HCT116 (cell line): ENCODE measurements at regions not wholly inside any gene's neighbourhood (a gene's known extent, or its start where the extent isn't known, plus 50 kb on each side); places are given as distances from the start of the nearest gene placed in this dataset.

ENCODE experiments used
- ATAC-seq: fragments of 200-7000 bp; cut with Tn5 transposase; 2 replicates; pipeline ENCODE4 v1.9.1; 2020; ENCODE audit warnings: mild to moderate bottlenecking, moderate library complexity
- BruUV-seq: library from RNA; stranded (reverse); fragments of 400-500 nt; replicated peaks from 2 replicates; lab custom pipeline; 2021; lab: Mats Ljungman, UMichigan
- CTCF ChIA-PET: fragments of 300-600 bp; sonication (Branson Sonifier 250); formaldehyde crosslinking; loops from one replicate; lab custom pipeline; 2021; ENCODE audit warnings: antibody characterized with exemption; lab: Charles Lee
- POLR2A ChIA-PET: fragments of 300-600, 350-600 bp; sonication (Branson Sonifier 250); formaldehyde crosslinking; loops from one replicate; lab custom pipeline; 2021; ENCODE audit warnings: antibody characterized with exemption; lab: Charles Lee
- RAD21 ChIA-PET, 2 experiments: fragments of 300-600 bp; sonication (Branson Sonifier 250); formaldehyde crosslinking; loops; one replicate each; lab custom pipeline; 2023; ENCODE audit warnings: low total read pairs in 2 of 2; ENCODE audit not compliant: uncharacterized antibody in 2 of 2, unreplicated experiment in 2 of 2, low non-redundant PET in 1 of 2; lab: Charles Lee
- DNase-seq: peaks from one replicate; pipeline ENCODE4 v3.0.0-alpha.2; 2010; ENCODE audit warnings: low read depth, low spot score
- H2AFZ ChIP-seq: fragments of 200-600 bp; shearing (Covaris generic), sonication (generic); 2 replicates; pipeline ENCODE4 v1.6.1; 2017; ENCODE audit warnings: low read depth, mixed run types, mixed read lengths, antibody characterized with exemption, low read length; ENCODE audit not compliant: poor library complexity, severe bottlenecking
- H3K27ac ChIP-seq: 2 replicates; pipeline ENCODE4 v1.5.1; 2012; ENCODE audit warnings: low read depth, low read length
- H3K27me3 ChIP-seq: fragments of 200-600 bp; sonication (generic); 2 replicates; pipeline ENCODE4 v1.6.1; 2016; ENCODE audit warnings: mixed run types, low read length, mixed read lengths; ENCODE audit not compliant: insufficient read depth
- H3K36me3 ChIP-seq, 2 experiments: fragments of 200-500 bp in 1 of 2; fragments of 200-600 bp in 1 of 2; sonication (Bioruptor generic) in 1 of 2; sonication (generic) in 1 of 2; 2 replicates each; pipeline versions ENCODE4 v1.5.1 to v1.6.1; 2014 to 2016; ENCODE audit warnings: low read length in 2 of 2, inconsistent platforms in 1 of 2, mixed read lengths in 1 of 2, mixed run types in 1 of 2; ENCODE audit not compliant: insufficient read depth in 2 of 2, control insufficient read depth in 1 of 2
- H3K4me1 ChIP-seq, 2 experiments: fragments of 200-600 bp in 1 of 2; sonication (generic) in 1 of 2; 2 replicates each; pipeline versions ENCODE4 v1.5.1 to v1.6.1; 2012 to 2017; ENCODE audit warnings: low read length in 2 of 2, inconsistent platforms in 1 of 2, mild to moderate bottlenecking in 1 of 2, mixed read lengths in 1 of 2, mixed run types in 1 of 2, moderate library complexity in 1 of 2; ENCODE audit not compliant: insufficient read depth in 2 of 2, control insufficient read depth in 1 of 2
- H3K4me2 ChIP-seq: fragments of 200-600 bp; sonication (generic); 2 replicates; pipeline ENCODE4 v1.6.1; 2017; ENCODE audit warnings: mixed run types, low read length, mixed read lengths
- H3K4me3 ChIP-seq, 2 experiments: fragments of 200-600 bp in 1 of 2; sonication (generic) in 1 of 2; replicated peaks in 1 of 2; 2 replicates each; pipeline ENCODE4 v1.5.1; 2011 to 2016; ENCODE audit warnings: low read length in 2 of 2, control low read depth in 1 of 2, low read depth in 1 of 2, mild to moderate bottlenecking in 1 of 2, mixed read lengths in 1 of 2, mixed run types in 1 of 2
- H3K79me2 ChIP-seq: fragments of 200-600 bp; sonication (generic); 2 replicates; pipeline ENCODE4 v1.6.1; 2017; ENCODE audit warnings: mild to moderate bottlenecking, mixed run types, low read length, moderate library complexity, mixed read lengths; ENCODE audit not compliant: insufficient read depth
- H3K9ac ChIP-seq: fragments of 200-600 bp; sonication (generic); 2 replicates; pipeline ENCODE4 v1.6.1; 2016; ENCODE audit warnings: low read length, mixed read lengths
- H3K9me2 ChIP-seq: fragments of 200-600 bp; sonication (generic), shearing (Covaris generic); 2 replicates; pipeline ENCODE4 v1.6.1; 2017; ENCODE audit warnings: mixed run types, mild to moderate bottlenecking, moderate library complexity; ENCODE audit not compliant: insufficient read depth
- H3K9me3 ChIP-seq, 2 experiments: fragments of 200-500 bp in 1 of 2; fragments of 200-600 bp in 1 of 2; sonication (Bioruptor generic) in 1 of 2; sonication (generic) in 1 of 2; 2 replicates each; pipeline ENCODE4 v1.6.1; 2014 to 2017; ENCODE audit warnings: low read length in 2 of 2, mixed read lengths in 2 of 2, inconsistent platforms in 1 of 2, low read depth in 1 of 2, mild to moderate bottlenecking in 1 of 2, mixed run types in 1 of 2, moderate library complexity in 1 of 2; ENCODE audit not compliant: control insufficient read depth in 1 of 2, insufficient read depth in 1 of 2
- H4K20me1 ChIP-seq: fragments of 200-600 bp; sonication (generic), shearing (Covaris generic); 2 replicates; pipeline ENCODE4 v1.6.1; 2017; ENCODE audit warnings: mixed run types, mild to moderate bottlenecking, moderate library complexity; ENCODE audit not compliant: insufficient read depth
- ATF3 ChIP-seq: IDR thresholded peaks from 2 replicates; pipeline ENCODE4 v1.6.1; 2012
- CEBPB ChIP-seq: IDR thresholded peaks from 2 replicates; pipeline ENCODE4 v1.6.1; 2012; ENCODE audit warnings: low read depth
- CTCF ChIP-seq, 3 experiments: fragments of 200-600 bp in 1 of 3; sonication (generic) in 1 of 3; IDR thresholded peaks in 2 of 3; conservative IDR thresholded peaks in 1 of 3; 2 replicates each; pipeline ENCODE4 v1.5.1; 2012 to 2017; ENCODE audit warnings: low read depth in 2 of 3, low read length in 2 of 3, antibody characterized with exemption in 1 of 3, borderline replicate concordance in 1 of 3, control low read depth in 1 of 3, mild to moderate bottlenecking in 1 of 3, mixed read lengths in 1 of 3, mixed run types in 1 of 3, moderate library complexity in 1 of 3; ENCODE audit not compliant: insufficient read depth in 1 of 3
- EGR1 ChIP-seq: IDR thresholded peaks from 2 replicates; pipeline ENCODE4 v1.6.1; 2012; ENCODE audit warnings: low read depth
- ELF1 ChIP-seq: IDR thresholded peaks from 2 replicates; pipeline ENCODE4 v1.6.1; 2012; ENCODE audit warnings: low read depth, borderline replicate concordance
- EZH2phosphoT487 ChIP-seq: fragments of 200-600 bp; IDR thresholded peaks from 2 replicates; pipeline ENCODE4 v1.6.1; 2018; ENCODE audit warnings: antibody characterized with exemption, borderline replicate concordance
- FOSL1 ChIP-seq: IDR thresholded peaks from 2 replicates; pipeline ENCODE4 v1.6.1; 2012; ENCODE audit warnings: low read depth
- JUND ChIP-seq: IDR thresholded peaks from 2 replicates; pipeline ENCODE4 v1.6.1; 2012
- POLR2A ChIP-seq: IDR thresholded peaks from 2 replicates; pipeline ENCODE4 v1.7.0; 2011; ENCODE audit warnings: borderline replicate concordance; ENCODE audit not compliant: insufficient read depth, insufficient read length; ENCODE audit errors: extremely low read depth
- RAD21 ChIP-seq: IDR thresholded peaks from 2 replicates; pipeline ENCODE4 v1.6.1; 2012; ENCODE audit warnings: low read depth, mild to moderate bottlenecking
- SP1 ChIP-seq: IDR thresholded peaks from 2 replicates; pipeline ENCODE4 v1.6.1; 2012; ENCODE audit warnings: low read depth
- SRF ChIP-seq: IDR thresholded peaks from 2 replicates; pipeline ENCODE4 v1.6.1; 2012; ENCODE audit warnings: low read depth
- TCF7L2 ChIP-seq: IDR thresholded peaks from 2 replicates; pipeline ENCODE4 v1.7.0; 2011; ENCODE audit warnings: borderline replicate concordance, inconsistent platforms; ENCODE audit not compliant: insufficient read depth, insufficient read length; ENCODE audit errors: extremely low read depth
- ZFX ChIP-seq: fragments of 450-650 bp; IDR thresholded peaks from 2 replicates; pipeline ENCODE4 v1.6.1; 2017
- ZNF274 ChIP-seq: fragments of 200-500 bp; sonication (Bioruptor generic); IDR thresholded peaks from 2 replicates; pipeline ENCODE4 v1.6.1; 2014; ENCODE audit warnings: mild to moderate bottlenecking, low read depth, low read length, inconsistent platforms
- intact Hi-C: fragments of 100-400 bp; cut with micrococcal nuclease; formaldehyde crosslinking; loops from 2 replicates; pipeline ENCODE4 v1.10.0; 2022

- no peak for TF ChIP-seq ZFX
- no peak for TF ChIP-seq CTCF (IDR thresholded peaks at IDR 0.05 in 2 of 3, conservative IDR thresholded peaks at IDR 0.05 in 1 of 3; ENCODE audit: borderline replicate concordance in 1 of 3, insufficient read depth in 1 of 3, low read depth in 2 of 3, low read length in 2 of 3)
- no peak for TF ChIP-seq ATF3
- no peak for TF ChIP-seq SRF
- no peak for TF ChIP-seq FOSL1
- no peak for TF ChIP-seq JUND
- TF ChIP-seq ZNF274, result no peak
- TF ChIP-seq SP1, result no peak
- no peak for TF ChIP-seq TCF7L2
- TF ChIP-seq ELF1, result no peak
- no peak for TF ChIP-seq CEBPB
- TF ChIP-seq EGR1, result no peak
- TF ChIP-seq RAD21, result no peak
- no peak for TF ChIP-seq EZH2phosphoT487
- no peak for TF ChIP-seq POLR2A
- TF ChIP-seq, all 23 proteins: peak for 0
- no peak for DNase-seq
- RAD21 ChIA-PET, result no interaction called here
- H3K36me3 ChIP-seq, result no peaks in the 10 kb centered on the region
- H3K79me2 ChIP-seq, result no peaks in the 10 kb centered on the region
- POLR2A ChIA-PET, result no interaction called here
- H3K9me2 ChIP-seq, result no peaks in the 10 kb centered on the region
- no peaks in the 10 kb centered on the region for H3K27me3 ChIP-seq
- BruUV-seq, result no TSS peak
- no peak overlapping the region for H3K4me3 ChIP-seq
- no peak overlapping the region for H3K27ac ChIP-seq
- no peak overlapping the region for H3K9ac ChIP-seq
- H2AFZ ChIP-seq, result no peak overlapping the region
- no peak for ATAC-seq
- H3K4me2 ChIP-seq, result no peak overlapping the region
- intact Hi-C loops, result no loop called here
- H3K9me3 ChIP-seq, result no peaks in the 10 kb centered on the region
- H4K20me1 ChIP-seq, result no peaks in the 10 kb centered on the region
- no peaks in the 10 kb centered on the region for H3K4me1 ChIP-seq
- CTCF ChIA-PET, result no interaction called here
These were observed 174.0 kb upstream of the TENT5D start for GRCh38 chrX:80246271-80246670.
